ENCODE measurements at regions not wholly inside any gene's neighbourhood (a gene's known extent, or its start where the extent isn't known, plus 50 kb on each side); places are given as distances from the start of the nearest gene placed in this dataset.

DNA sequence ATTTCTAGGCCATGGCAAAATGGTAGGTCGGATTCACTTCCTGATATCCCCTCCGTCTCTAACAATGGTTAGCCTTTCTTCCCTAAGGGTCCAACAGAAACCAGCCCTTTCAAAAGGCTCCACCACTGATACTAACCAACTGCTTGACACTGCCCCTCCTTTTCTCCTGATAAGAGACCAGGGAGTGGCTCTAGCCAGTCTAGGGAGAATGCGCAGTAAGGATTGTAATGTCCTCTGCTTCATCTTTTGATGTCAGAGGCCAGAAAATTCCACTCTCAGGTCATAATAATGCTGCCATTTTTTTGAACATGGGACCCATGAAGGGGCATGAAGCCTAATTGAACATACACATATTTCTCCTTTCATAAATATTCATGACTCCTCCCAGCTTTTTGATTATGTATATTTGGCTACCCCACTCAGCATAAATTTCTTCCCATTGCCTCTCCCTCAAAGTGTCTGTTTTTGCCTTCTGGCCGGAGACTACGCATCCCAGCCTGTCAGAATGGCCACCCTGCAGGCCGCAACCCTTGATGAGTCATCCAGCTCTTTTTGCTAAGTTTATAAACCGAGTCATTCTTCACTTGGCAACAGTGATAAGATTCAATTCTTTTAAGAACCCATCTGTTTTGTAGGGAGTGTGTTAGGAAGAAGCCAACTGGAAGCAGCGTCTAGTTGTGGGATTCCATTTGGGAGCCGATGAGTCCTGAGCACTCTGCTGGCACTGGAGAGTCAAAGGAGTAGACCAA is 189.0 kb upstream of the MCTP2 start:
- H3K27me3 ChIP-seq = no peaks in the 10 kb centered on the region
- no peak overlapping the region for H3K4me3 ChIP-seq
- no peaks in the 10 kb centered on the region for H3K4me1 ChIP-seq
- H3K27ac ChIP-seq = no peak overlapping the region
- H3K36me3 ChIP-seq = no peaks in the 10 kb centered on the region
- DNase-seq (ENCODE audit: low spot score in 2 of 2) = no peak
- H3K9me3 ChIP-seq = no peaks in the 10 kb centered on the region
- intact Hi-C loops (cut with DNase I) = no loop called here
- TF ChIP-seq, protein P1, sequence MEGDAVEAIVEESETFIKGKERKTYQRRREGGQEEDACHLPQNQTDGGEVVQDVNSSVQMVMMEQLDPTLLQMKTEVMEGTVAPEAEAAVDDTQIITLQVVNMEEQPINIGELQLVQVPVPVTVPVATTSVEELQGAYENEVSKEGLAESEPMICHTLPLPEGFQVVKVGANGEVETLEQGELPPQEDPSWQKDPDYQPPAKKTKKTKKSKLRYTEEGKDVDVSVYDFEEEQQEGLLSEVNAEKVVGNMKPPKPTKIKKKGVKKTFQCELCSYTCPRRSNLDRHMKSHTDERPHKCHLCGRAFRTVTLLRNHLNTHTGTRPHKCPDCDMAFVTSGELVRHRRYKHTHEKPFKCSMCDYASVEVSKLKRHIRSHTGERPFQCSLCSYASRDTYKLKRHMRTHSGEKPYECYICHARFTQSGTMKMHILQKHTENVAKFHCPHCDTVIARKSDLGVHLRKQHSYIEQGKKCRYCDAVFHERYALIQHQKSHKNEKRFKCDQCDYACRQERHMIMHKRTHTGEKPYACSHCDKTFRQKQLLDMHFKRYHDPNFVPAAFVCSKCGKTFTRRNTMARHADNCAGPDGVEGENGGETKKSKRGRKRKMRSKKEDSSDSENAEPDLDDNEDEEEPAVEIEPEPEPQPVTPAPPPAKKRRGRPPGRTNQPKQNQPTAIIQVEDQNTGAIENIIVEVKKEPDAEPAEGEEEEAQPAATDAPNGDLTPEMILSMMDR (IDR thresholded peaks at IDR 0.05) = no peak

- Histone ChIP-seq H3K9me3 (no peaks in the 10 kb centered on the region), H3K4me3 (no peak overlapping the region), H3K36me3 (no peaks in the 10 kb centered on the region), H3K27me3 (no peaks in the 10 kb centered on the region), H3K27ac (no peak overlapping the region), H3K4me1 (no peaks in the 10 kb centered on the region)
- TF ChIP-seq, protein P1 (IDR thresholded peaks at IDR 0.05) = no peak
- intact Hi-C loops (cut with DNase I) = no loop called here
- DNase-seq (ENCODE audit: low spot score in 2 of 2) = no peak
These were observed 189.6 kb upstream of the MCTP2 start for GRCh38 chr15:94041746-94042145.

DNA sequence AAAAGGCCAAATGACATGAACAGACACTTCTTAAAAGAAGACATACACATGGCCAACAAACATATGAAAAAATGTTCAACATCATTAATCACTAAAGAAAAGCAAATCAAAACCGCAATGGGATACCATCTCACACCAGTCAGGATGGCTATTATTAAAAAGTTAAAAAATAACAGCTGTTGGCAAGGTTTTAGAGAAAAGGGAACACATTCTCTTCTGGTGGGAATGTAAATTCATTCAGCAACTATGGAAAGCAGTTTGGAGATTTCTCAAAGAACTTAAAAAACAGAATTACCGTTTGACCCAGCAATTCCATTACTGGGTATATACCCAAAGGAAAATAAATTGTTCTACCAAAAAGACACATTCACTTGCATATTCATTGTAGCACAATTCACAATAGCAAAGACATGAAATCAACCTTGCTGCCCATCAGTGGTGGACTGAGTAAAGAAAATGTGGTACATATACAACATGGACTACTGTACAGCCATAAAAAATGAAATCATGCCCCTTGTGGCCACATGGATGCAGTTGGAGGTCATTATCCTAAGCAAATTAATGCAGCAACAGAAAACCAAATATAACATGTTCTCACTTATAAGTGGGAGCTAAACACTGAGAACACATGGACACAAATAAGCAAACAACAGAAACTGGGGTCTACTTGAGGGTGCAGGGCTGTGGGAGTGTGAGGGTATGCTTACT is 190.7 kb upstream of the MCTP2 start:
- no peak for DNase-seq (ENCODE audit: low spot score in 2 of 2)
- no peaks in the 10 kb centered on the region for H3K4me1 ChIP-seq
- H3K9me3 ChIP-seq = no peaks in the 10 kb centered on the region
- no peak overlapping the region for H3K4me3 ChIP-seq
- intact Hi-C loops (cut with DNase I) = no loop called here
- no peak overlapping the region for H3K27ac ChIP-seq
- TF ChIP-seq, protein P1 (IDR thresholded peaks at IDR 0.05) = no peak
- H3K36me3 ChIP-seq = no peaks in the 10 kb centered on the region
- H3K27me3 ChIP-seq = no peaks in the 10 kb centered on the region

DNA sequence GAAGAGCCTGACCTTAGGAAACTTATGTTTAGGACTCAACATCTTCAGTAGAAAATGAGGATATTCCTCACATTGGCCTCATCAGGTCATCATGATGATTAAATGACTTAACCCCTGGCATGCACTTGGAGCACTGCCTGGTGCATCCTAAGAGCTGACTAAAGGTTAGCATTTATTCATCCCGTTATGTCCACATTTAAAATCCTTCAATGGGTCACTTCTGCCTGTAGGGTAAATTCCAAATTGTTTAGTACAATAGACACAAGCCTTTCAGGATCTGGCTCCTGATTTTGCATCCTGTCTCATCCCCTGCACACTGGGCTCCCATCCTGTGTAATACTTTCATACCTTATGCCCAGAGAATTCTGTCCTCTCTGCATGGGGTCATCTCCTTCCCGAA is 195.2 kb upstream of the MCTP2 start:
- no peak overlapping the region for H3K4me3 ChIP-seq
- no peaks in the 10 kb centered on the region for H3K4me1 ChIP-seq
- no peaks in the 10 kb centered on the region for H3K9me3 ChIP-seq
- no peak for DNase-seq (ENCODE audit: low spot score in 2 of 2)
- intact Hi-C loops (cut with DNase I) = no loop called here
- no peaks in the 10 kb centered on the region for H3K36me3 ChIP-seq
- H3K27ac ChIP-seq = no peak overlapping the region
- H3K27me3 ChIP-seq = no peaks in the 10 kb centered on the region
- TF ChIP-seq, protein P1 (IDR thresholded peaks at IDR 0.05) = no peak

DNA sequence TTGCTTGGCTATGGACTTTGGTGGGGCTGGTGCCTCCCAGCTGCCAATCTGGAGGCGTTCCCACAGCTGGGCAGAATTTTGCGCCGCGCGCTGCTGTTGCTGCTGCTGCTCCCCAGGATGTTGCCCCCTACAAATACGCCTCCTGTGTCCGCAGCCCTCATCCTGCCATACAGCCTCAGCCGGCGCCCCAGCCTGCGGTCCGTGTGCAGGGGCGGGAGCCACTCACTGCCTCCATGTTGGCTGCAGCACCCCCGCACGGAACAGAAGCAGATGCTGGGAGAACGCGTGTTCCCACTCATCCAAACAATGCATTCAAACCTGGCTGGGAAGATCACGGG is 197.7 kb upstream of the MCTP2 start:
- intact Hi-C loops (cut with DNase I) = no loop called here
- no peaks in the 10 kb centered on the region for H3K27me3 ChIP-seq
- no peak overlapping the region for H3K27ac ChIP-seq
- no peak for DNase-seq (ENCODE audit: low spot score in 2 of 2)
- TF ChIP-seq, protein P1 (IDR thresholded peaks at IDR 0.05) = no peak
- no peak overlapping the region for H3K4me3 ChIP-seq
- H3K9me3 ChIP-seq = no peaks in the 10 kb centered on the region
- H3K36me3 ChIP-seq = no peaks in the 10 kb centered on the region
- H3K4me1 ChIP-seq = no peaks in the 10 kb centered on the region

All from ascending aorta (tissue), 2 donors.